OCI-LY3 (cell line): ENCODE measurements at regions not wholly inside any gene's neighbourhood (a gene's known extent, or its start where the extent isn't known, plus 50 kb on each side); places are given as distances from the start of the nearest gene placed in this dataset.

ENCODE experiments used
- EZH2phosphoT487 ChIP-seq: fragments of 200-600 bp; shearing (Covaris generic); IDR thresholded peaks from 2 replicates; pipeline ENCODE4 v1.6.1; 2018; ENCODE audit warnings: antibody characterized with exemption, mixed run types, low read depth
- TF ChIP-seq, protein P1 (sequence below): fragments of 200-600, 300-600 bp; sonication (generic); IDR thresholded peaks from 2 replicates; pipeline ENCODE4 v1.5.1; 2014; ENCODE audit warnings: antibody characterized with exemption, low read length, low read depth

DNA sequence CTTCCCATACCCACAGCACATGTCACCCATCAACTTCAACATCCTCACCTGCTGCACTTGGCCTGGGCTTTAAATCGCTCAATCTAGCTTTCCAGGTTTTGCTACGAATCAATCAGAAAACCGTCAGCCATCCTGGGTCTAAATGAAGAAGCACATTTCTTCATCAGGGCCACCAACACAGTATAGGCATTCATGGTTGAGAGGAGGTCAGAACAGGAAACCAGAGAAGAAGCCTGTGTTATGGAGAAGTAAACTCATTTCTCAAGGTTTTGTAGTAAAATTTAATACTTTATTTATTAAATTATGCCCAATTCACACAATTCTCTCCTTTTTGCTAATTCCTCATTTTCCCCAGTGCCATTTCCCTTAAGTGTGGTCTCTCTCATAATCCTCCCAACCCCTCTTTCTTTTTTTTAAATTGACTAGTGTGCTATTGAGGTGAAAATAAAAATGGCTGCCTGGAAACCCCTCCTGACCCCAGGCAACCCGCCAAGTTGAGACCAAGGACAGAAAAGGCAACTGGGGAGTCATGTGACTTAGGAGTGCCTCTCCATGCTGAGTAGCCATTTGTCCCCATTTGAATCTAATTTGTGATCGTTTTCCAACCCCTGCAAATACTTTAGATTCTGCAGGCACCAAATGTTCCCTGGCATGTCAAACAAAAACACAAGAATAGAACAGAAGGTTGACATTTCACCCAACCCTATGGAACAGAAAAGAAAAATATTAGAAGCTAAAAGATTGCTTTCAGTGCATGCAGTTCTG, 181.1 kb upstream of the NAMPT start:
- TF ChIP-seq, protein P1, sequence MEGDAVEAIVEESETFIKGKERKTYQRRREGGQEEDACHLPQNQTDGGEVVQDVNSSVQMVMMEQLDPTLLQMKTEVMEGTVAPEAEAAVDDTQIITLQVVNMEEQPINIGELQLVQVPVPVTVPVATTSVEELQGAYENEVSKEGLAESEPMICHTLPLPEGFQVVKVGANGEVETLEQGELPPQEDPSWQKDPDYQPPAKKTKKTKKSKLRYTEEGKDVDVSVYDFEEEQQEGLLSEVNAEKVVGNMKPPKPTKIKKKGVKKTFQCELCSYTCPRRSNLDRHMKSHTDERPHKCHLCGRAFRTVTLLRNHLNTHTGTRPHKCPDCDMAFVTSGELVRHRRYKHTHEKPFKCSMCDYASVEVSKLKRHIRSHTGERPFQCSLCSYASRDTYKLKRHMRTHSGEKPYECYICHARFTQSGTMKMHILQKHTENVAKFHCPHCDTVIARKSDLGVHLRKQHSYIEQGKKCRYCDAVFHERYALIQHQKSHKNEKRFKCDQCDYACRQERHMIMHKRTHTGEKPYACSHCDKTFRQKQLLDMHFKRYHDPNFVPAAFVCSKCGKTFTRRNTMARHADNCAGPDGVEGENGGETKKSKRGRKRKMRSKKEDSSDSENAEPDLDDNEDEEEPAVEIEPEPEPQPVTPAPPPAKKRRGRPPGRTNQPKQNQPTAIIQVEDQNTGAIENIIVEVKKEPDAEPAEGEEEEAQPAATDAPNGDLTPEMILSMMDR = no peak
- TF ChIP-seq EZH2phosphoT487 = no peak
